H9 (cell line): ENCODE measurements at regions not wholly inside any gene's neighbourhood (a gene's known extent, or its start where the extent isn't known, plus 50 kb on each side); places are given as distances from the start of the nearest gene placed in this dataset.
A peak's percentile ranks its signal among the peaks of the same experiment; 100 is the strongest.

Experiments used
- DNase-seq: peaks from one replicate; pipeline ENCODE4 v3.0.0-alpha.2; 2017
- H2AFZ ChIP-seq: one replicate; pipeline ENCODE4 v1.6.1; 2013; ENCODE audit warnings: mild to moderate bottlenecking, low read length, control low read depth, moderate library complexity
- H2AK5ac ChIP-seq: 2 replicates; pipeline ENCODE4 v1.6.1; 2013; ENCODE audit warnings: low read length, control low read depth, mixed read lengths; ENCODE audit not compliant: insufficient read length
- H2BK120ac ChIP-seq: one replicate; pipeline ENCODE4 v1.6.1; 2013; ENCODE audit warnings: low read depth, mild to moderate bottlenecking, low read length, control low read depth, inconsistent platforms; ENCODE audit not compliant: poor library complexity, severe bottlenecking
- H2BK12ac ChIP-seq: 2 replicates; pipeline ENCODE4 v1.6.1; 2013; ENCODE audit warnings: low read length, control low read depth, mixed read lengths, low read depth; ENCODE audit not compliant: insufficient read length
- H2BK15ac ChIP-seq: 2 replicates; pipeline ENCODE4 v1.6.1; 2013; ENCODE audit warnings: low read depth, low read length, control low read depth
- H2BK20ac ChIP-seq: one replicate; pipeline ENCODE4 v1.6.1; 2013; ENCODE audit warnings: low read depth, mild to moderate bottlenecking, low read length, control low read depth, inconsistent platforms; ENCODE audit not compliant: poor library complexity, severe bottlenecking
- H2BK5ac ChIP-seq: 2 replicates; pipeline ENCODE4 v1.6.1; 2013; ENCODE audit warnings: low read length, control low read depth, mixed read lengths; ENCODE audit not compliant: insufficient read length
- H3K14ac ChIP-seq: 2 replicates; pipeline ENCODE4 v1.6.1; 2013; ENCODE audit warnings: low read length, control low read depth; ENCODE audit not compliant: insufficient read depth
- H3K18ac ChIP-seq: 2 replicates; pipeline ENCODE4 v1.6.1; 2013; ENCODE audit warnings: low read depth, mild to moderate bottlenecking, mixed read lengths, low read length, control low read depth; ENCODE audit not compliant: insufficient read length
- H3K23ac ChIP-seq: 2 replicates; pipeline ENCODE4 v1.6.1; 2013; ENCODE audit warnings: low read length, control low read depth, mixed read lengths, low read depth; ENCODE audit not compliant: insufficient read length
- H3K23me2 ChIP-seq: 2 replicates; pipeline ENCODE4 v1.6.1; 2013; ENCODE audit warnings: low read depth, mild to moderate bottlenecking, mixed read lengths, low read length, control low read depth; ENCODE audit not compliant: insufficient read length, poor library complexity, severe bottlenecking
- H3K27ac ChIP-seq: 2 replicates; pipeline ENCODE4 v1.5.1; 2013; ENCODE audit warnings: low read length, control low read depth, mixed read lengths, low read depth; ENCODE audit not compliant: insufficient read length
- H3K27me3 ChIP-seq: 2 replicates; pipeline ENCODE4 v1.6.1; 2013; ENCODE audit warnings: low read length, control low read depth, inconsistent platforms; ENCODE audit not compliant: insufficient read depth
- H3K4ac ChIP-seq: 2 replicates; pipeline ENCODE4 v1.6.1; 2013; ENCODE audit warnings: low read depth, mild to moderate bottlenecking, control low read depth, inconsistent platforms, low read length, moderate library complexity
- H3K4me1 ChIP-seq: 2 replicates; pipeline ENCODE4 v1.6.1; 2013; ENCODE audit warnings: low read length, control low read depth, inconsistent platforms; ENCODE audit not compliant: insufficient read depth
- H3K4me2 ChIP-seq: 2 replicates; pipeline ENCODE4 v1.6.1; 2013; ENCODE audit warnings: low read length, control low read depth, mixed read lengths; ENCODE audit not compliant: insufficient read length, insufficient read depth
- H3K56ac ChIP-seq: 2 replicates; pipeline ENCODE4 v1.6.1; 2013; ENCODE audit warnings: low read depth, mild to moderate bottlenecking, mixed read lengths, low read length, control low read depth; ENCODE audit not compliant: insufficient read length
- H3K79me1 ChIP-seq: 2 replicates; pipeline ENCODE4 v1.6.1; 2013; ENCODE audit warnings: low read depth, mild to moderate bottlenecking, moderate library complexity, low read length, control low read depth, inconsistent platforms; ENCODE audit not compliant: insufficient read depth, poor library complexity, severe bottlenecking
- H3K79me2 ChIP-seq: 2 replicates; pipeline ENCODE4 v1.6.1; 2013; ENCODE audit warnings: low read length, control low read depth, inconsistent platforms; ENCODE audit not compliant: insufficient read depth
- H3K9ac ChIP-seq: 2 replicates; pipeline ENCODE4 v1.6.1; 2013; ENCODE audit warnings: low read length, control low read depth, mixed read lengths; ENCODE audit not compliant: insufficient read length; ENCODE audit errors: extremely low read depth
- H3K9me3 ChIP-seq: one replicate; pipeline ENCODE4 v1.6.1; 2013; ENCODE audit warnings: low read depth, low read length, inconsistent platforms; ENCODE audit not compliant: control insufficient read depth
- H3T11ph ChIP-seq: one replicate; pipeline ENCODE4 v1.6.1; 2013; ENCODE audit warnings: mild to moderate bottlenecking, low read length, control low read depth, inconsistent platforms
- H4K20me1 ChIP-seq: one replicate; pipeline ENCODE4 v1.6.1; 2013; ENCODE audit not compliant: control insufficient read depth, insufficient read length, insufficient read depth
- H4K5ac ChIP-seq: 2 replicates; pipeline ENCODE4 v1.6.1; 2013; ENCODE audit warnings: low read depth, mild to moderate bottlenecking, mixed read lengths, low read length, control low read depth; ENCODE audit not compliant: insufficient read length
- H4K8ac ChIP-seq: replicated peaks from 2 replicates; pipeline ENCODE4 v1.6.1; 2013; ENCODE audit warnings: low read length, control low read depth, mixed read lengths, low read depth; ENCODE audit not compliant: insufficient read length
- H4K91ac ChIP-seq: 2 replicates; pipeline ENCODE4 v1.6.1; 2013; ENCODE audit warnings: low read depth, mild to moderate bottlenecking, moderate library complexity, mixed read lengths, low read length, control low read depth; ENCODE audit not compliant: insufficient read length
- H3K27ac Mint-ChIP-seq, 3 experiments: 2 replicates in 2 of 3; 3 replicates in 1 of 3; pipeline ENCODE4 v1.8.0; 2020 to 2021; ENCODE audit warnings: mixed read lengths in 3 of 3, mild to moderate bottlenecking in 1 of 3, moderate library complexity in 1 of 3
- H3K27me3 Mint-ChIP-seq: 2 replicates; pipeline ENCODE4 v1.8.0; 2021; ENCODE audit warnings: low read depth, mild to moderate bottlenecking, moderate library complexity, mixed read lengths
- H3K36me3 Mint-ChIP-seq, 3 experiments: 2 replicates in 2 of 3; 3 replicates in 1 of 3; pipeline ENCODE4 v1.8.0; 2020 to 2021; ENCODE audit warnings: low read depth in 3 of 3, mixed read lengths in 3 of 3; ENCODE audit not compliant: insufficient read depth in 1 of 3
- H3K4me1 Mint-ChIP-seq, 2 experiments: 2 replicates each; pipeline ENCODE4 v1.8.0; 2020; ENCODE audit warnings: mixed read lengths in 2 of 2
- H3K4me3 Mint-ChIP-seq, 2 experiments: 2 replicates in 1 of 2; 3 replicates in 1 of 2; pipeline ENCODE4 v1.8.0; 2020 to 2021; ENCODE audit warnings: mild to moderate bottlenecking in 2 of 2, mixed read lengths in 2 of 2, moderate library complexity in 1 of 2
- H3K9me3 Mint-ChIP-seq, 2 experiments: 2 replicates in 1 of 2; 3 replicates in 1 of 2; pipeline ENCODE4 v1.8.0; 2020; ENCODE audit warnings: mild to moderate bottlenecking in 2 of 2, mixed read lengths in 2 of 2, moderate library complexity in 1 of 2
- CTCF ChIP-seq: fragments of 200-600 bp; sonication (generic); conservative IDR thresholded peaks from 3 replicates; pipeline ENCODE4 v1.8.0; 2021; ENCODE audit warnings: antibody characterized with exemption, mild to moderate bottlenecking
- WGBS: extraction: QIAGEN DNeasy Blood & Tissue Kit; methylation state at CpG from one replicate; pipeline ENCODE4 v1.1.7; 2013; ENCODE audit warnings: missing lambda C conversion rate, low lambda C conversion rate, mixed read lengths; ENCODE audit not compliant: insufficient read length; ENCODE audit errors: extremely low coverage; 5-methylcytosine and 5-hydroxymethylcytosine counted together

GRCh38 chr9:706606-707459, 134.7 kb upstream of the DMRT1 start:
- H3K9me3 ChIP-seq = no peaks in the 10 kb centered on the region
- H3K79me1 ChIP-seq = no peaks in the 10 kb centered on the region
- H3K4ac ChIP-seq = no peak overlapping the region
- H3K23ac ChIP-seq = no peak overlapping the region
- peak overlapping the region; percentile 74 to 76 for H3K4me3 Mint-ChIP-seq
- no peak overlapping the region for H2BK20ac ChIP-seq
- H3K4me2 ChIP-seq = peak overlapping the region; percentile 77
- H3T11ph ChIP-seq = no peak overlapping the region
- TF ChIP-seq CTCF = no peak
- H3K9me3 Mint-ChIP-seq = no peaks in the 10 kb centered on the region
- no CpG with 5 or more reads among the region's 51 CpGs for WGBS
- H4K91ac ChIP-seq = no peak overlapping the region
- H3K27me3 Mint-ChIP-seq = peaks cover 8% of the 10 kb centered on the region
- H2BK5ac ChIP-seq = no peak overlapping the region
- no peak overlapping the region for H2BK15ac ChIP-seq
- H3K9ac ChIP-seq = peak overlapping the region; percentile 43
- H2BK120ac ChIP-seq = no peak overlapping the region
- peaks cover 12 to 14% (median 12%) of the 10 kb centered on the region in 3 experiments for H3K36me3 Mint-ChIP-seq
- H4K20me1 ChIP-seq = no peaks in the 10 kb centered on the region
- H3K27ac ChIP-seq = no peak overlapping the region
- H3K27me3 ChIP-seq = no peaks in the 10 kb centered on the region
- no peak overlapping the region for H3K18ac ChIP-seq
- H2AK5ac ChIP-seq = no peak overlapping the region
- no peak overlapping the region for H4K5ac ChIP-seq
- no peaks in the 10 kb centered on the region for H3K79me2 ChIP-seq
- H3K27ac Mint-ChIP-seq = peak overlapping the region; percentile 27 to 71 (median 41); a peak in 5 of 7 replicates
- no peak overlapping the region for H2AFZ ChIP-seq
- H3K14ac ChIP-seq = peak overlapping the region; percentile 92
- H2BK12ac ChIP-seq = no peak overlapping the region
- peaks cover 5% of the 10 kb centered on the region for H3K23me2 ChIP-seq
- DNase-seq = peak; percentile 54
- H3K4me1 Mint-ChIP-seq = peaks cover 23 to 24% of the 10 kb centered on the region in 2 experiments
- H3K56ac ChIP-seq = no peak overlapping the region
- 0 out of 2 replicates have a peak, but pooled peaks cover 2% of the 10 kb centered on the region for H3K4me1 ChIP-seq
- no peak overlapping the region for H4K8ac ChIP-seq
